Suppressor macrophage (primary cell): ENCODE measurements at regions not wholly inside any gene's neighbourhood (a gene's known extent, or its start where the extent isn't known, plus 50 kb on each side); places are given as distances from the start of the nearest gene placed in this dataset.
"Not testable (repeated sequence)": the region's sequence is repeated elsewhere in the genome, so short reads cannot be mapped to it uniquely, and the experiment has no call there.

ENCODE experiments used
- DNase-seq, 4 experiments: peaks; one replicate each; pipeline ENCODE4 v3.0.0-alpha.2; 2020 to 2022

DNA sequence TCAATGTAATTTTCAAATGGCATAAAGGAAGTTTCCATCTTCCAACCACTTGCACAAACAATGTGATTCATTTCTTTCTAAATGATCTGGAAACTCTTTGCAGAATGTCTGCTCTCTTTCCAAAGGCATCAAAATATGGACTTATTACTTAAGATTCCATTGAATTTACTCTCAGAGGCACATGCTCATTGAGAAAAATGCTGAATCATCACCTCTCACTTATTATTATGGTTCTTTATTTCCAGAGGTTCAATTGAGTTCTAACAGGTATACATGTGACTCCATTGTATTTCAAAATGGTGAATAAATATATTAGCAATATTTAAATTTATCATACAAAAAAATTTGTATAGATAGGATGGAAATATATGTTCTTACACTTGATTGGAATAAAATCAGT lies 1140.6 kb downstream of the EFNA5 start:
- DNase-seq = no peak

DNA sequence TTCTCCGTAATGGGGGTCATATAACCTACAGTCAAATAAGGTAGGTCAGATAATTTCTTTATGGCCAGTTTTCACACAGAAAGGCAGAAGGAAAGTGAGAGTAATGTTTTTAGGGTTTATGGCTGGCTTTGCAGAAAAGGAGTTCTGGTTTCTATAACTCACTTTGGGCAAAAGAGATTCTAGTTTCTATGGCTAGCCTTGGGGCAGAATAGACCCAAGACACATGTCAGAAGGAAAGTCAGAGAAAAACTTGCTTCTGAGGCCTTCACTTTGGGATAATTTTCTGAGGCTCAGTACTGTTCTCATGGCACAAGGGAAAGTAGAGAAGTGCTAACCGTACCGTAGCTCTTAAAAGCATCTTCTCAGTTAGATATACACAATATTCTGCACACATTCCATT lies 1145.3 kb downstream of the EFNA5 start:
- no peak for DNase-seq

DNA sequence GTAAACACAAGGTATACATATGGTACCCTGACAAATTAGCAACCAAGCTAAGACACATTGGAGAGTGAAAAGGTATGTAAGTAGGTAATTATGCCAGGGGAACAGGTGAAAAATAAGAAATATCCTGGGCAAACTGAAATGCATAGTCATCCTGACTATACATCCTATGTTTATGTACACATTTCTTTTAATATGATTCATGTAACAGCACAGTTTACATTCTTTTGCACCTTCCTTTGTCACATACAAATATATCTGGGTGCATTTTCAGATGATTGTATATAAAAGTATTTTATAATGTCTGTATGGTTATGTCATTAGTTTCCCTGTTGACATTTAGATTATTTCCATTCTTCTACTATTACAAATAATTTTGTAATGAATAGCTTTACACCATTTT lies 1146.9 kb downstream of the EFNA5 start:
- DNase-seq = no peak

DNA sequence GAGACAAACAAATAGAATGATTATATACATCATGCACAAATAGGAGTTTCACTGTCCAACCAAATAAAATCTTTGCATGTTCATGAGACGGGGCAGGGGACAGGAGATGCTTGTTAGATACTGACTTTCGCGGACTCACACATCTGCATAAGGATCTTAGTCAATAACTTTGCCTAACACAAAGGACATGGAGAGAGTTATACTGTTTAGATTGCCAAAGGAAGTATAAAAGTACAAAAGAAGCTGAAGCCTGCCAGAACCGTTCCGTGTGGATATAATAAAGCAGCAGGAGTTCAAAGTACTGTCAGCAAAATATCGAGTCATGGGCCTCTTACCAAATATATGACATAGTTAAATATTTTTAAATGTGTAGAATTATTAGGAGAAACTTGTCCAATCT lies 1148.4 kb downstream of the EFNA5 start:
- no peak for DNase-seq

DNA sequence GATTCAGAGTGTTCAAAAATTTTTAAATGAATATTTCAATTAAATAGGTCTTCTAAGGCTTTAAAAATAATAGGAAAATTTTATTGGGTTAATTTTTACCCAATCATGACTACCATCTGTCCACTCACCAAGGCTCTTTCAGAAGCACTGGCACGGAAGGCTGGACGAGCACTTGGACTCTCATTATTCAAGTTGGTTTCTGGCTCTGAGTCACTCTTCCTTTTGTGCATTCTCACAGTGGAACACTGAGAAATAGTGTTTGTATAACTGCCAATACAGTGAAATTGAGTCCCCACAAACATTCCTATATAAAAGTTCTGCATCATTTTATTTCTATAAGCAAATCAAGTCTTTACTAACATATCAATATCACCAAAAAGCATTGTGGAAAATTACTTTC lies 1149.0 kb downstream of the EFNA5 start:
- no peak for DNase-seq

DNA sequence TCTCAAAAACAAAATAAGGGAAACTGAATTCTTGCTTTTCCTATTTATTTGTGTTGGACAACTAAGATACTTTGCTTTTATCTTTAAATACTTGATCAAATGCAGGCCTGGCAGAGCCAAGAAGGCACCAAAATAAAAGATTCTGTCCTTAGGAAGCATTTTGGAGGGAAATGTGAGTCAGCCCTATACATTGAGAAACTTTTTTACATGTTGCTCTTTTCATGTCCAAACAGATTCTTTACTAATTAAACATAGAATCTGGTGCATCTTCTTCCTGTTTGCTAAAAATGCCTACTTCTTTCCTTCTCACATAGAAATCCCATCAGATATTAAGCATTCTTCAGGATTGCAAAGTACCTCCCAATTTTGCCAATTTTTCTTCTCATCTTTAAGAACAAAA lies 1160.4 kb downstream of the EFNA5 start:
- DNase-seq = no peak

DNA sequence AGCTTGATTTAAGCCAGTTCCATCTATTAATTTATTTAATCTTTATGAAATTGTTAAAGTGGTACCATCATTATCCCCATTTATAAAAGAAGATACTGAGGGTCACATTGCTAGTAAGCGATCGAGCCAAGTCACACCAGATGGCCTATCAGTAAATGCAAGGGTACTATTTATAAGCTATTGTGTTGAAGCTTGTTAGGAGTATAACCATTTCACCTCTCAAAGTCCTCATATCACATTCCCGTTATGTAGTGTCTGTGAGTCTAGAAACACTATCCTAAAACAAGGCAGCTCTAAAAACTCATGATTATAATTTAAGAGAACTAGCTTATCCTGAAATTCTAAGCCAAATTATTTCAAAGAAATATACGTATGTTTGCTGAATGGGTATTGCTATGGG lies 1161.8 kb downstream of the EFNA5 start:
- DNase-seq = no peak

DNA sequence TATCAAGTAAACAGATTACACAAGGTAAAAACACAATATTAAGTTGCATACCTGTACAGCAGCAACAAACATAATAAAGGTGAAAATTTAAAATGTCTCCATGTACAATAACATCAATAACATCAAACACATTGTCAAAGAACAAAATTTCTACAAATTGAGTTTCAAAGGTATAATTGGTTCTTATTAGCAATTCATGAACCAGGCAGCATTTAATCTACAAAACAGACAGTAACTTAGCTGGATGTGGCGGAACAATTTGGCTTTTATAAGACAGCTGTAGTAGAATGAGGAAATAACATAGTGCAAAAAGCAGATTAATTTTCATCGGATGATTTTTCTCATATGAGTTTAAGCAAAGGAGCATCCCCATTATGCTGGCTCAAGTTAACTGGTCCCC lies 1176.8 kb downstream of the EFNA5 start:
- no peak for DNase-seq

DNA sequence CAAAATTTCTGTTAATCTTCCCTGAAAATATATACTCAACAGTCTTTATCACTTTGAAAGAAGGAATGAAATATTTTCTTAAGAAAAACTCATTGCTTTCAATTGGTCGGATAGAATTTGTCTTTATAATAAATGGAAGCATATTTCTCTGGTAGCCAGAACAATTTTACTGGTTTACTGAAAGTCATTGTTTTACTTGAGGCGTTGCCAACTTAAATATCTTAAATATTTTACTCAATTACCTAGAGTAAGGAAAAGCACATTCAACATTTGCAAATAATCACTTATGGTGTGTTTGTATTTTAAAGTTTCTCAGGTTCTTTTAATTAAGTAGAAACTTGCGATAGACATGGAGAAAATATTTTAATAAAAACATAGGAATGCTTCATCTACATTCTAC lies 1181.7 kb downstream of the EFNA5 start:
- no peak for DNase-seq

DNA sequence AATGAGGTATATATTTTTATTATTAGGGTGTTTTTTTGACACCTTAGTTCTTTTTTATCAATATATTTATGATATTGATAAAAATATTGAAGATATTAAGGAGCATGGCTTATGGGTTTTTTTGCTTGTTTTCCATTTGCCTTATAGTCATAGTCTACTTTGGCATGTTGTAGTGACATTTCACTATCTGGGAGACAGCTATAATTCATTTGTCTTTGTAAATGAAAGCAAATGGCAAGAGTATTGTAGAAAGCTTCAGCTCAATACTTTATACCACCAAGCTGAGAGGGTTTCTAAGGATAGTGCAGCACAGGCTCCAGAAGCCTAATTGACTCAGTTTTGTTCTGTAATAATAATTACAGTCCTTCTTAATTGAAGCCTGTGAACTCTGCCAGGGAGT lies 1182.3 kb downstream of the EFNA5 start:
- DNase-seq = no peak

DNA sequence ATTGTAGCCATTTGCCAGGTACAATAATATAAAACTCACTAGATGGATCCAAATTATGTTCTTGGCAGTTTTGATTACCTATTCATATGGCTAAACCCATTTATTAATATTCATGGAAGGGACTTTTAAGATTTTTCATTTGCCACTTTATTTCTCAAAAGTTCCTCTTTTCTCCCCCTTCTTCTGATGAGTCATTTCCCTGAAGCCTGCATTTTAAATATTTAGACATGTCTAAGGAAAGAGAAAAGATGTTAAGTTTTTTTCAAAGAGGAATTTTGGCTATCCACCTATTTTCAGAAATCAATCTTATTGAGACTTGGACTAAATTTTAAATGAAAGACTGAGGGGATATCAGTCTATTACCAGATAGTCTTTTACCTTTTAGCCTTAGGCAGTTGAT lies 1189.4 kb downstream of the EFNA5 start:
- DNase-seq = peak in 2 of 4 experiments; percentile 13 to 21

DNA sequence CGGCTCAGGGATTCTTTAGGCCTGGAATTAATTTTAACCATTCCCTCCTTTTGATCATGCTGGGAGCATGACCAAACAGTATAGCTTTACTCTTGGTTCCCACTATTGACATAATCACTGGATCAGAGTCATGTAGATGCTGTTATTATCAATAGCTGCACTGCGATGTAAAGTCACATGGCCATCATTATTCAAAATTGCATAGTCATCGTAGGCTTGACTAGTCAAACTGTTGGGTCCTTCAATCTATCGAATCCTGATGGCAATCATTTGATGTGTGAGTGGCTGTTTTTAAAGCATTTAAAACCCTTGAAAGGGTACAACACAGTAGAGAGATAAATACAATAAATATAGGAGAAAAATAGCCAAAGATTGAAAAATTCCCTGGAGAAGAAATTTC lies 1194.1 kb downstream of the EFNA5 start:
- DNase-seq = no peak

DNA sequence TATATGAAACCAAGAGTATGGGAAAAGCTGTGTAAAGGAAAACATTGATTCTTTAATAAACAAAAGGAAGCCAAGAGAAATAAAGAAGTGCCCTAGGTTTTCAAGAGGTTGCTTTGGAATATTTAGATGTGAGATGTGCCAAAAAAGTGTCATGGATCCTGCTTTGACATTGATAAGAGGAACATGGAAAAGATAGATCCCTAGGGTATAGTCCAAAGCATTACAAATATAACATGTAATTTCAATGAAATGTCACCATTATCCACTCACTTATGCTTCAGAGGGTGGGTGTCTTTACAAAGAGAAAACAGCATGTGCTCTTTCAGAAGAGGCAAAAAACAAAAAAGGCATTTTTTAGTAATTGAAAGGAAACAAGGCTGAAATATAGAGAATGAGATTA lies 1196.7 kb downstream of the EFNA5 start:
- DNase-seq = no peak

DNA sequence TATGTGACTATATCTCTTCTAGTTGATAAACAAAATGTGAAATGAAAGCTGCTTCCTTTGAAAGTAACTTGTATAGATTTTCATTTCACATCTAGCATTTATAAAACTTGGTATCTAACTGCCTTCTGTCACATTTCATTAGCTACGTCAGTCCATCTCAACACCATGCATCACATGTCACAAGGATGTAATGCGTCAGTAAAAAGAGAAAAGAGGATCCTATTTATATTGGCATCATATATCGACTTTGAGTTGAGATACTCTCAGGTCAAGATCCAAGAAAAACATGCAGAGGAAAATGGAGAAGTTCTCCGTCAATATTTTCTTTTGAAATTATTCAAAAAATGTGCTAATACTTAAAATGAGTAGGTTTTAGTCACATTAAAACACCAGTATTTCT lies 1211.2 kb downstream of the EFNA5 start:
- no peak for DNase-seq

DNA sequence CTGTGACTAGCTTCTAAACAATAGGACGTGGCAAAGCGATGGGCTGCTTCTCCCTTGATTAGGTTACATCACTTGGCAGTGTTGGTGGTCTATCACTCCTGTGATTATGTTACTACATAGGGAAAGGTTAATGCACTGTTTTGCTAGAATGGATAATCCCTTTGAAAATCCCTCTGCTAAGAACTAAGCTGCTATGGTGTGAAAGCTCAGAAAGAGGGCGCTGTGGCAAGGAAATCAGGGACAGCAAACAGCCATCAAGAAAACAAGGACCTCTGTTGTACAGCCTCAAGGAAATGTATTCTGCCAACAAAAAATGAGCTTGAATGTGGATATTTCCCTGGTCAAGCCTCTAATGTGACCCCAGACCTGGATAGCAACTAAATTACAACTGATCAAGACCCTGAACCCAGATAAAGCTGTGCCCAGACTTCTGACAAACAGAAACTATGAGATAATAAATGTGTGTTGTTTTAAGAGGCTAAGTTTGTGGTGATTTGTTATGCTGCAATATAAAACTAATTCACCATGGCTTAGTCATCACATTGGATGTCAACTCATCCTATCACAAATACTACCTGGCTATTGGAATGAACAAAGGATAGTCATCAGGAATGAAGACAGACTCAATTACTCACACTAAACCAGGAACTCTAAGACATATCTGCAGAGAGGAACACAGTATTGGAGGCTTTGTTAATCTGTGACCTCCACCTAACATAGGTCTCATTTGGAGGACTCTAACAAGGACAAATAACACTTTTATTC lies 1215.9 kb downstream of the EFNA5 start:
- peak in 2 of 4 experiments; percentile 2 to 3 for DNase-seq

DNA sequence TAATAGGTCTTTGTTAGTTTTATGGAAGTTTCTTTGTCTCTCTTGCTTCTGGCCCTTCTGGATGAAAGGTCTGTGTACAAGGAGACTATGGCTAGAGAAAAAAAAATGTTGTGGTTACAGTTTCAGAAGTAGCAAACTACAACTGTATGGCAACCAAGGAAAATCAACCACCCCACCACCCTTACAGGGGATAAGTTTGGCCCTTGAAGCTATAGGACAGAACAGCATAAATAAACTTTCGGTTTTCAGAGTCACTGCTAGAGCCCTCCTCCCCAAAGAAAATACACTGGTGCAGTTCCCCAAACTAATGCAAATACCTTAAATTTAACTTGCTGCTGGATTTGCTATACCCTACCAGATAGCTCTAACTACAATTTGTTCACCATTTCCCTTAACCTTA lies 1216.7 kb downstream of the EFNA5 start:
- DNase-seq = no peak

DNA sequence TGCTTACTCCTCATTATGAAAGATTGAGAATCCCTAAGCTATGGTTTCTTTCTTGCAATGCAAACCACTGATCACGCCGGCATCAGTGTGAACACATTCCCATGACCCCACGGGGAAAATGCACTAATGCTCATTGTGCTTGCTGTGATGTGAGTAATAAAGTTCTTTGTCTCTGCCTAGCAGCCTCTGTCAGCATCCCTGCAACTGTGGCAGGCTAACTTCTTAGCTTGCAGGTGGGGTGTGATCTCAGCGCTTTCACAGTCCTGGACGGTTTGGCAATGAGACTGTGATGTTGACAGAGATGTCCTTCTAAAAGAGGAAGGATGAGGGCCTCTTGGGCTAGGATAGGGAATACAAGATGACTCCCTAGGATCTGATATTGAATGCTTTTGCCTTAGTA lies 1218.7 kb downstream of the EFNA5 start:
- DNase-seq = no peak

DNA sequence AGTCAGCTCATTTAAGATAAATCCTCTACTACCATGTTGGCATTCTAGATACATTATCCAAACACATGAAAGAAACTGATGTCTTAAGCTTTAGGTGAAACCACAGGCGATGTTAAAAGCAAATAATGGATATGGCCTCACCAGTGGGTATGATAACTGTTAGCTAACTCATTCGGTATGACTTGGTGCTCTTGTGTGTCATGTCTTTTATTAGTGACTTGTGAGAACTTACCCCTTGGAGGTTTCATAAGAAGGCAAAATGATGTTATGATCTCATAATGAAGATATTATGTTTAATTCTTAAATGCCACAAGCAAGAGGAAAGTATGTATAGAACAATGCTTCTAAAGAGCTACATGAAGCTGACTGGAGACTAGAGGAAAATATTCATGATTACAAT lies 1227.0 kb downstream of the EFNA5 start:
- DNase-seq = no peak

DNA sequence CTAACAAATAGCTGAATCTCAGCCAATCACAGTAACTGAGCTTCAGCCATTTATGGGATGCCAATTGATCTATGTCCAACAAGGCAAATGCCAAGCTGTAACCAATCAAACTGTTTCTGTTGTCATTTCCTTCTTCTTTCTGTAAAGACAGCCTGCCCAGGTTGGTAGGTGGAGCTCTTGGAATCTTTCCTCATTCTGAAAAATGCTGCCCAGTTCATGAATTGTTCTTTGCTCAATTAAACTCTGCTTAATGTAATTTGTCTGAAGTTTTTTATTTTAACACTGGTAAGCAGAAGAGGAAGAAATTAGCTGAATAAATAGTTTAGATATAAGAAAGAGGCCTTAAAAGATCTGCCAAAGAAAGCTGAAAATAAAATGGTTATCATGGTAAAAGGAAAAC lies 1235.6 kb downstream of the EFNA5 start:
- DNase-seq = no peak

DNA sequence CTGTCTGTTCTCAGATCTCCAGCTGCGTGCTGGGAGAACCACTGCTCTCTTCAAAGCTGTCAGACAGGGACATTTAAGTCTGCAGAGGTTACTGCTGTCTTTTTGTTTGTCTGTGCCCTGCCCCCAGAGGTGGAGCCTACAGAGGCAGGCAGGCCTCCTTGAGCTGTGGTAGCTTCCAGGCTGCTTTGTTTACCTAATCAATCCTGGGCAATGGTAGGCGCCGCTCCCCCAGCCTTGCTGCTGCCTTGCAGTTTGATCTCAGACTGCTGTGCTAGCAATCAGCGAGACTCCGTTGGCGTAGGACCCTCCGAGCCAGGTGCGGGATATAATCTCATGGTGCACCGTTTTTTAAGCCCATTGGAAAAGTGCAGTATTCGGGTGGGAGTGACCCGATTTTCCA lies 1240.0 kb downstream of the EFNA5 start:
- DNase-seq = not testable (repeated sequence)

DNA sequence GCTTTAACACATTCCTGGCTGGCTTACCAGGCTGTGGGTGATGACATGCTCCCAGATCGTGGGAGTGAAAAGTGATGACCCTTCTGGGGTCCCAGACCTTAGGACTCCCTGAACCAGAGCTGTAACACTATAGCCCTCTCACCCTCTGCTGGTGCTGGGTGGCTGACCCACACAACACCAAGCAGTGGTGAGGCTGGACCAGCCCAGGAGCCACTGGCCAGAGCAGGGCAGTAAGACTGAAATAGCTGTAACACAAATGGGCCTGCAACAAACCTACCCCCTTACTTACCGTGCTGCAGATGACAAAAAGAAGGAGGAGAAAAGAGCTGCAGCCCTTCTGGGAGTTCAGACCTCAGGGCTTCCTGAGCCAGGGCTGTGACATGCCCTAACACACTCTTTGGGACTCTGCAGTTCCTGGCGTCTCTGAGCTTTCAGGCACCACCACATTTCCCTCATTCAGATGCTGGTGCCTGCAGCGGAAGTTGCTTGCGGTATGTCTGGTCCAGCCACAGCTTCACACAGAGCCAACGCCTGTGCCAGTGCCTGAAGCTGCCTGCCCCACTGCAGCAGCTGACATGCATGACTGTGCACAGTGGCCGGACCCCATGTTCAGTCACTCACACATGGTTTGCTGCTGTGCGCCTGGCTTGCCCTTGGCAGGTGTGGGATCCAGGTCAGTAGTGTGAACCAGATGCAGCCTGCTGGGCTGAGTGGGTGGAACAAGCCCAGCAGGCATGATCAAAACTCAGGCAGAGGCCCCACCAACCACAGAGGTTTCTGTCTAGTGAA lies 1247.4 kb downstream of the EFNA5 start:
- DNase-seq = no peak

DNA sequence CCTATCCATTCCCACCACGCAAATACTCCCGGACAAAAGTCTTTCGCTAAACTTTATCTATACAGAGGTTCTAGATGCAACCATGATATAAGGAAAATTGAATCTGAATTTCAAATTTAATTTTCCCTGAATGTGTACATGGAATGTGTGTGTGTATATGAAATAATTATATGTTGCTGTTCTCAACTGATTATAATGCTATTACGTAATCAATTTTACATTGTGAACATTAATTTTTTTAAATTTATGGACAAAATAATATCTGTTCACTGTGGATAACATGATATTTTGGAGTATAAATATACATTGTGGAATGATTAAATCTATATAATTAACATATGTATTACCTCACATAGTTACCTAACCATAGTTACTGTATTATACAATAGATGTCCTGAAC lies 1250.6 kb downstream of the EFNA5 start:
- DNase-seq = no peak

DNA sequence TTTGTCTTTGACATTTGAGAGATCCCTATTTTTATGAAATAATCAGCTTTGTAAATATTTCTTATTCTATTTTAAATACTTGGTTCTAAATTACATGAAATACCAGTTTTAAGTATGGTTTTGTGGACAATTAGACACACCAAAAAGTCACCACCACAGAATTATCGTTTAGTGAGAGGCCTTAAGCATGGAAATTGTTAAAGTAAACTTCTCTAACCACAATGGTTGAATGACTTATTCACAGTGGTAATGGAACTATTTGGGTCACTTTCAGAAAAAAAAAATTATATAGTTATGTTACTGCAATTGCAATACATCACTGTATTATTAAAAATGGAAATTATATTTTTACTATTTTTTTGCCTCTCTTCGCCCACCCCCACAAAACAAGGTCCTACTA lies 1252.5 kb downstream of the EFNA5 start:
- DNase-seq = no peak

DNA sequence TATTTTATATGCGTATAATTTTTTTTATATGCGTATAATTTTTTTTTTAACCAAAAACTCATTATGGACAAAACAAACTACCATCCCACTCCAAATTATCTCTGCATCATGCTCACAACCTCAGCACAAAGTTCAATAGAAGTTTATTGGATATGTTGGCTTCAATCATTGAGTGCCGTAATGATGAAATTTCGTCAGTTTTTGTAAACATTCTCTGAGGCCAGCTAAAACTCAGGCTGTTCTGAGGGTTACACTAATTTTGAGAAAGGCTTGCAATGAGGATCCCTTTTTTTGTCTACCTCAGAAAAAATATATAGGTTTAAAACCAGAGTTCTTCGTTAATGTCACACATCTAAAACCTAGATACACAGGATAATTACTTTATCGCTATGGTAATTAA lies 1253.2 kb downstream of the EFNA5 start:
- no peak for DNase-seq
